ENCODE measurements at regions not wholly inside any gene's neighbourhood (a gene's known extent, or its start where the extent isn't known, plus 50 kb on each side); places are given as distances from the start of the nearest gene placed in this dataset.

DNA sequence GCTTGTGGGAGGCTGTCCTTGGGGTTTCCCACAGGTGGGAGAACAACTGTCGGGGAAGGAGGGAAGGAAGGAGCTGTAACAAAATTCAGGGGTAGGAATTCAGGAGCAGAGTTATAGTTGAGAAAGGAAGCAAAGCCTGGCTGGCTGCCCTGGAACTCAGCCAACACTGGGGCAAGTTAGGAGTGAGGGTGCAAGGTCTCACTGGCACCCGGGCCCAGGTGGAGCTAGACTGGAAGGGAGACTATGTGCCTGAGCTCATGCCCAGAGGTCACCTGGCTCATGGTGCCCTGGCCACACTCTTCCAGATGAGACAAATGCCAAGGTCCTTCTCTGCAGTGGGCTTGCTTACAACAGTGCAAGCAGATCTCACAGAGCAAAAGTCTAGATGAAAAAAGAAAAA, 75.6 kb upstream of the ARHGAP28 start:
- TF ChIP-seq CTCF (IDR thresholded peaks at IDR 0.05; ENCODE audit: insufficient read depth, low read depth, low read length): no peak
- TF ChIP-seq EZH2 (IDR thresholded peaks at IDR 0.05; ENCODE audit: insufficient read depth, low read length): no peak
